H1 (cell line): ENCODE measurements at regions not wholly inside any gene's neighbourhood (a gene's known extent, or its start where the extent isn't known, plus 50 kb on each side); places are given as distances from the start of the nearest gene placed in this dataset.

Source experiments
- EZH2 ChIP-seq: fragments of 200-600 bp; sonication (generic); IDR thresholded peaks from 2 replicates; pipeline ENCODE4 v1.7.1; 2012; ENCODE audit warnings: low read depth, mild to moderate bottlenecking, moderate library complexity, low read length, inconsistent platforms; ENCODE audit not compliant: severe bottlenecking
- POLR2A ChIP-seq, 2 experiments: IDR thresholded peaks; 1 replicate in 1 of 2; 2 replicates in 1 of 2; pipeline ENCODE4 v1.6.1; 2011; ENCODE audit warnings: low read depth in 2 of 2, low read length in 2 of 2, mild to moderate bottlenecking in 2 of 2; ENCODE audit errors: control extremely low read depth in 1 of 2
- POLR2AphosphoS5 ChIP-seq: IDR thresholded peaks from 2 replicates; pipeline ENCODE4 v1.6.1; 2011; ENCODE audit warnings: low read depth, low read length
- TEAD4 ChIP-seq: IDR thresholded peaks from 2 replicates; pipeline ENCODE4 v1.6.1; 2012; ENCODE audit warnings: low read depth, low read length, inconsistent platforms, mixed read lengths

DNA sequence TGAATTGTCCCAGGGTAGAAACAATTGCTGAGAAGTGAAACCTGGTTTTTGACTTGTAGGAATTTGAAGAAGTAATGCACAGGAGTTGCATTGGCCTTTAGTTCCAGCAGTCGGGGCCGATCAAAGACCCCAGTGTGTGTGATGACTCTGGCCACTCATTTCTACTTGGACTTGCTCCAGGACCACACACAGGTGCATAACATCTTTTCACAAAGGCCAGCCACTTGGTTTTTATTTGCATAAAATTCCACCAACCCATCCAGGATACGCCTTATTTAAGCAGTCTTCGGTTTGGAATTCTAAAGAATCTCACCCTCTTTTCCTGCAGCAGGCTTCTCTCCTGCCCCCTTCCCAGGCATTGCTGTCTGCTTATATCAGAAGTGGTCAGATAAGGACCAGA lies 162.0 kb upstream of the HABP2 start:
- no peak for TF ChIP-seq POLR2AphosphoS5
- no peak for TF ChIP-seq TEAD4
- no peak for TF ChIP-seq EZH2
- TF ChIP-seq POLR2A (IDR thresholded peaks at IDR 0.05; ENCODE audit: control extremely low read depth in 1 of 2, low read depth in 2 of 2, low read length in 2 of 2): no peak
